ENCODE measurements at regions not wholly inside any gene's neighbourhood (a gene's known extent, or its start where the extent isn't known, plus 50 kb on each side); places are given as distances from the start of the nearest gene placed in this dataset.

DNA sequence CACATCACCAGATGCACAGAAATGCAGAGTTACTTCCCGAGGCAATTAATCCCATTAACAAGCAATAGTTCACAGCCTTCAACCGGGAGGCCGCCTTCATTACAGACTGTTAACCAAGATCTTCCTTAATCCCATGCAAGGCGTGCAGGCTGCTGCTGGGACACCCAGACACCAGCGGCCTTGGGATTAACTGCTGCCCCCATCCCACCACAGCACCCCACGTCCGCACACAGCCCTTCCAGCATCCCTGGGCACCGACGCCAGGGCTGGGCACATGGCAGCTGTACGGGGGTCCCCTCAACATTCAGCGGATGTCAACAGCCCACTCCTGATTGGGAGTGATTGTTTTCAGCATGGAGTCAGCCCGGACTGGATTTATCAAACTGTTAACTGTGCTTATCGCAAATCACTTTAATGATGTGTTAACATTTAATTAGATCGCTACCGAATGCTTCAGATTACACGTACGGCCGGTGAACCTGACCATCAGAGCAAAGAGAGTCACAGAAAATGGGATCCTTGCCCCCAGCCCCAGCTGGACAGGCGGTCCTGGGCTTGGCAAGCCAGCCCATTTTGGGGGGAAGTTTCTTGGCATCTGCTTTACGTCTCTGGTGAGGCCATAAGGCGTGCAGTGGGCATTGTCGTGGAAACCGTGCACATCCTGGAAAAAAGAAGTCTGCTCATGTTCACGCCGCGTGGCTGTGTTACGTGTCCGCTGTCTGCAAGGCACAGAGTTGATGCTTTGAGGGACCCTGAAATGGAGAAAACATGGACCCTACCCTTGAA, 126.4 kb downstream of the HMX1 start:
- DNase-seq, result no peak
- 82 to 83% methylated on average over 28 of the region's 28 CpGs for WGBS, 2 donors
- Histone ChIP-seq H3K9me3 (no peaks in the 10 kb centered on the region), H3K27ac (no peak overlapping the region), H3K27me3 (no peaks in the 10 kb centered on the region), H3K4me3 (replicated peaks in 1 of 3) (no peak overlapping the region), H3K36me3 (no peaks in the 10 kb centered on the region), H3K4me1 (no peaks in the 10 kb centered on the region)
- intact Hi-C loops (cut with DNase I), result no loop called here
- no peak for TF ChIP-seq POLR2A (IDR thresholded peaks at IDR 0.05)
- TF ChIP-seq, protein P1, sequence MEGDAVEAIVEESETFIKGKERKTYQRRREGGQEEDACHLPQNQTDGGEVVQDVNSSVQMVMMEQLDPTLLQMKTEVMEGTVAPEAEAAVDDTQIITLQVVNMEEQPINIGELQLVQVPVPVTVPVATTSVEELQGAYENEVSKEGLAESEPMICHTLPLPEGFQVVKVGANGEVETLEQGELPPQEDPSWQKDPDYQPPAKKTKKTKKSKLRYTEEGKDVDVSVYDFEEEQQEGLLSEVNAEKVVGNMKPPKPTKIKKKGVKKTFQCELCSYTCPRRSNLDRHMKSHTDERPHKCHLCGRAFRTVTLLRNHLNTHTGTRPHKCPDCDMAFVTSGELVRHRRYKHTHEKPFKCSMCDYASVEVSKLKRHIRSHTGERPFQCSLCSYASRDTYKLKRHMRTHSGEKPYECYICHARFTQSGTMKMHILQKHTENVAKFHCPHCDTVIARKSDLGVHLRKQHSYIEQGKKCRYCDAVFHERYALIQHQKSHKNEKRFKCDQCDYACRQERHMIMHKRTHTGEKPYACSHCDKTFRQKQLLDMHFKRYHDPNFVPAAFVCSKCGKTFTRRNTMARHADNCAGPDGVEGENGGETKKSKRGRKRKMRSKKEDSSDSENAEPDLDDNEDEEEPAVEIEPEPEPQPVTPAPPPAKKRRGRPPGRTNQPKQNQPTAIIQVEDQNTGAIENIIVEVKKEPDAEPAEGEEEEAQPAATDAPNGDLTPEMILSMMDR (IDR thresholded peaks at IDR 0.05), result no peak

DNA sequence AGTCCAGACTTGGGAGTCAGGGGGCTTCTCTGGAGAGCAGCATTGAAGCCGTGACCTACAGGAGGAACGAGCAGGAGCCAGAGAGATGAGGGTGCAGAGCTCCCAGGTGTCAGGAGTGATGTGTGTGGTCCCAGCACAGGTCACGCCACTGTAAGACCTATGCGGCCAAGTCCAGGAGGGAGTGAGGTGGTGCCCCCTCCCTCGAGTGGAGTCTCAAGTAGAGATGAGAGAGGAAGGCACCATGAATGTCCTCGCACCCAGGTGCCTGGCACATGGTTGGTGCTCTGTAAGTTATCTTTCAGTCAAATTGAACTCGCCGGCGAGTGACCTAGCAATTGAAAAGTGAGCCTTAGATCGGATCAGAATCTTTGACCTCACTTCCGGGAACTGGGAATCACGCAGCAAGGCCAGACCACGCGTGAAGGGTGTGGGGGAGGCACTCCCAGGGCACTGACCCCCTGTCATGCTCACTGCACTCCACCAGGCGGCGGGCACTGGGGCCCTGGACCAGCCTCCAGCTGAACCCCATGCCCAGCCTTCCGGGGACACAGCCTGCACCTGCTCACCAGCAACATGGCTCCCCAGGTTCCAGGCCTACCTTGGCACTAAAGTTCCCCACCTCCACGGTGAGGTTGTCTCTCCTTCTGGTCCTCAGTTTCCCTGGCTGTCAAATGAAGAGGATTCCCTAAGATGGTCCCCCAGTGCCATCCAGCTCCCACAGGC, 127.4 kb downstream of the HMX1 start:
- Histone ChIP-seq H3K36me3 (no peaks in the 10 kb centered on the region), H3K4me3 (replicated peaks in 1 of 3) (no peak overlapping the region), H3K27me3 (no peaks in the 10 kb centered on the region), H3K9me3 (no peaks in the 10 kb centered on the region), H3K4me1 (no peaks in the 10 kb centered on the region), H3K27ac (no peak overlapping the region)
- DNase-seq, result no peak
- 72 to 90% methylated on average over 15 to 16 of the region's 18 CpGs for WGBS, 2 donors
- TF ChIP-seq, protein P1 (IDR thresholded peaks at IDR 0.05), result no peak
- TF ChIP-seq POLR2A (IDR thresholded peaks at IDR 0.05), result no peak
- intact Hi-C loops (cut with DNase I), result no loop called here

DNA sequence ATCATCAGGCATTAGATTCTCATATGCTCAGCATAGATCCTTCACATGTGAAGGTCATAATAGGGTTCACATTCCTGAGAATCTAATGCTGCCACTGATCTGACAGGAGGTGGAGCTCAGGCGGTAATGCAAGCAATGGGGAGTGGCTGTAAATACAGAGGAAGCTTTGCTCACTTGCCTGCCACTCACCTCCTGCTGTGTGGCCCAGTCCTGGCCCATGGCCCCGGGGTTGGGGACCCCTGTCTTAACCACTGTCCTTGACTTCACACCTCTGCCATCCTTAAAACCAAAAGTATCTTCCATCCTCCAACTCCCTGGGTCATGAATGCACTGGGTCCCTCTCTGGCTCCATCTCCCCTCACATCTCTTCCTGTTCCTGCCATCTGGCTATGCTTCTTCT, 129.1 kb downstream of the HMX1 start:
- no peak for DNase-seq
- 61 to 73% methylated on average over 2 of the region's 2 CpGs for WGBS, 2 donors

DNA sequence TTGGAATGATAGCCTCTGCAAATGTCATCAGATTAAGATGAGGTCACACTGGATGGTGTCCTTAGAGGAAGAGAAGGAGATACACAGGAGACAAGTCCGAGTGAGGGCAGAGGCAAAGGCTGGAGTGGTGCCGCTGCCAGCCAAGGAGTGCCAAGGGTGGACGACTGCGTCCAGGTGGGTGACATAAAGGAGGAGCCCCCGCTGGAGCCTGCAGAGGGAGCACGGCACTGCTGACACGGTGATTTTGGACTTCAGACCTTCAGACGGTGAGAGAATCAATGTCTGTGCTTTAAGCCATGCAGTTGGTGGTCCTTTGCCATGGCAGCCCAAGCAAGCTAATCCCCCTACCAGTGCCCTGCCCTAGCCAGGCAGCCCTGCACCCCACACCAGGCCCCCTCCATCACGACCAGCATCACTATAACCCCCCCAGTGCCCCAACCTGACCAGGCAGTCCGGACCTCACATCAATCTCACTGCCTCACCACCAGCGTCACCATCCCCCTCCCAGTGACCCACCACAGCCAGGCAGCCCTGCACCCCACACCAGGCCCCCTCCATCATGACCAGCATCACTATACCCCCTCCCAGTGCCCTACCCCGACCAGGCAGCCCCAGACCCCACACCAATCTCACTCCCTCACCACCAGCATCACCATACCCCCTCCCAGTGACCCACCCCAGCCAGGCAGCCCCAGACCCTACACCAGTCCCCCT, 130.0 kb downstream of the HMX1 start:
- Histone ChIP-seq H3K4me3 (replicated peaks in 1 of 3) (no peak overlapping the region), H3K27ac (no peak overlapping the region), H3K36me3 (no peaks in the 10 kb centered on the region), H3K27me3 (no peaks in the 10 kb centered on the region), H3K9me3 (no peaks in the 10 kb centered on the region), H3K4me1 (no peaks in the 10 kb centered on the region)
- intact Hi-C loops (cut with DNase I), result no loop called here
- TF ChIP-seq, protein P1 (IDR thresholded peaks at IDR 0.05), result no peak
- TF ChIP-seq POLR2A (IDR thresholded peaks at IDR 0.05), result no peak
- no peak for DNase-seq
- WGBS, 2 donors, result 81 to 86% methylated on average over 11 to 12 of the region's 12 CpGs

More for the DNA sequence above, 129.1 kb downstream of the HMX1 start:
- H3K4me1 ChIP-seq, result no peaks in the 10 kb centered on the region
- no peaks in the 10 kb centered on the region for H3K9me3 ChIP-seq
- TF ChIP-seq, protein P1 (IDR thresholded peaks at IDR 0.05), result no peak
- no peak for TF ChIP-seq POLR2A (IDR thresholded peaks at IDR 0.05)
- no peak overlapping the region for H3K4me3 ChIP-seq (replicated peaks in 1 of 3)
- no peaks in the 10 kb centered on the region for H3K36me3 ChIP-seq
- no peak overlapping the region for H3K27ac ChIP-seq
- no peaks in the 10 kb centered on the region for H3K27me3 ChIP-seq
- intact Hi-C loops (cut with DNase I), result no loop called here

All from thyroid gland (tissue), 4 donors.